Lung (tissue), 11 donors: ENCODE measurements at regions not wholly inside any gene's neighbourhood (a gene's known extent, or its start where the extent isn't known, plus 50 kb on each side); places are given as distances from the start of the nearest gene placed in this dataset.

Experiments
- ATAC-seq: fragments of 200-7000 bp; cut with Tn5 transposase; one replicate; pipeline ENCODE4 v1.9.1; 2020; ENCODE audit warnings: moderate number of reproducible peaks; ENCODE audit not compliant: insufficient read depth, low FRiP score
- DNase-seq, 3 donors: peaks; one replicate each; pipeline ENCODE4 v3.0.0-alpha.2; 2013 to 2017
- H3K27ac ChIP-seq, 2 donors: one replicate each; pipeline ENCODE4 v1.5.1; 2013; ENCODE audit warnings: mild to moderate bottlenecking in 2 of 2, moderate library complexity in 2 of 2, control low read depth in 1 of 2, inconsistent platforms in 1 of 2, low read depth in 1 of 2, low read length in 1 of 2
- H3K27me3 ChIP-seq, 3 donors: one replicate each; pipeline ENCODE4 v1.5.1; 2013; ENCODE audit warnings: low read length in 2 of 3; ENCODE audit not compliant: control insufficient read depth in 3 of 3, insufficient read depth in 3 of 3
- H3K36me3 ChIP-seq, 4 donors: one replicate each; pipeline ENCODE4 v1.5.1; 2013; ENCODE audit warnings: low read length in 4 of 4, mild to moderate bottlenecking in 1 of 4, moderate library complexity in 1 of 4; ENCODE audit not compliant: control insufficient read depth in 4 of 4, insufficient read depth in 4 of 4
- H3K4me1 ChIP-seq, 5 donors: one replicate each; pipeline ENCODE4 v1.5.1; 2013; ENCODE audit warnings: low read length in 5 of 5, mild to moderate bottlenecking in 2 of 5, moderate library complexity in 1 of 5; ENCODE audit not compliant: control insufficient read depth in 5 of 5, insufficient read depth in 5 of 5
- H3K4me3 ChIP-seq: one replicate; pipeline ENCODE4 v1.5.1; 2013; ENCODE audit warnings: mild to moderate bottlenecking, control low read depth, moderate library complexity
- H3K9ac ChIP-seq, 2 donors: one replicate each; pipeline ENCODE4 v1.5.1; 2013; ENCODE audit warnings: low read length in 2 of 2, control low read depth in 1 of 2; ENCODE audit not compliant: insufficient read depth in 1 of 2
- H3K9me3 ChIP-seq, 4 donors: one replicate each; pipeline ENCODE4 v1.5.1; 2013; ENCODE audit warnings: low read length in 3 of 4, mild to moderate bottlenecking in 1 of 4, moderate library complexity in 1 of 4; ENCODE audit not compliant: control insufficient read depth in 4 of 4, insufficient read depth in 3 of 4
- CTCF ChIP-seq: IDR thresholded peaks from 2 replicates; pipeline ENCODE4 v1.5.1; 2012; ENCODE audit warnings: mild to moderate bottlenecking; ENCODE audit errors: control extremely low read depth, extremely low read depth
- WGBS, 2 donors: extraction: QIAGEN DNeasy Blood & Tissue Kit; methylation state at CpG; one replicate each; pipeline ENCODE4 v1.1.7; 2013; 5-methylcytosine and 5-hydroxymethylcytosine counted together
- donor health status: control.
- donor health status: control.
- donor health status: Bipolar disorder and iron deficiency.
- donor health status: healthy.
- donor health status: DM: yes; HTN: yes; CAD: no.

GRCh38 chrX:56499372-56499771, 64.1 kb upstream of the UBQLN2 start:
- no peak overlapping the region for H3K9ac ChIP-seq
- no peak for ATAC-seq

GRCh38 chrX:56503941-56504673, 59.3 kb upstream of the UBQLN2 start:
- DNase-seq (no peak), ATAC-seq (no peak)
- no peaks in the 10 kb centered on the region for H3K4me1 ChIP-seq
- peaks cover 0 to 21% (median 0%) of the 10 kb centered on the region in 4 donors for H3K9me3 ChIP-seq
- H3K27ac ChIP-seq = no peak overlapping the region
- WGBS, 2 donors = 64 to 76% methylated on average over 2 of the region's 2 CpGs
- H3K27me3 ChIP-seq = peaks cover 0 to 2% (median 0%) of the 10 kb centered on the region in 3 donors
- H3K36me3 ChIP-seq = no peaks in the 10 kb centered on the region
- no peak overlapping the region for H3K9ac ChIP-seq
- no peak overlapping the region for H3K4me3 ChIP-seq
- TF ChIP-seq CTCF = no peak

More at GRCh38 chrX:56499372-56499771, 64.1 kb upstream of the UBQLN2 start:
- no peak for DNase-seq
- no peaks in the 10 kb centered on the region for H3K36me3 ChIP-seq
- peaks cover 0 to 3% (median 0%) of the 10 kb centered on the region in 3 donors for H3K27me3 ChIP-seq
- peaks cover 0 to 14% (median 0%) of the 10 kb centered on the region in 4 donors for H3K9me3 ChIP-seq
- no peak overlapping the region for H3K4me3 ChIP-seq
- H3K4me1 ChIP-seq = no peaks in the 10 kb centered on the region
- no peak for TF ChIP-seq CTCF
- H3K27ac ChIP-seq = no peak overlapping the region
- 69 to 81% methylated on average over 2 to 3 of the region's 3 CpGs for WGBS, 2 donors

- Histone ChIP-seq H3K9ac (no peak overlapping the region), H3K9me3 (peaks cover 0 to 18% (median 0%) of the 10 kb centered on the region in 4 donors), H3K4me1 (no peaks in the 10 kb centered on the region), H3K4me3 (no peak overlapping the region), H3K27ac (no peak overlapping the region), H3K36me3 (no peaks in the 10 kb centered on the region), H3K27me3 (no peaks in the 10 kb centered on the region)
- DNase-seq (no peak), ATAC-seq (no peak)
- TF ChIP-seq CTCF = no peak
- WGBS, 2 donors = 70 to 90% methylated on average over 4 of the region's 4 CpGs
Measured at GRCh38 chrX:56505866-56506265, 57.6 kb upstream of the UBQLN2 start.
